ENCODE measurements at regions not wholly inside any gene's neighbourhood (a gene's known extent, or its start where the extent isn't known, plus 50 kb on each side); places are given as distances from the start of the nearest gene placed in this dataset.

- TF ChIP-seq CTCF (IDR thresholded peaks at IDR 0.05) = no peak
These were observed 389.6 kb upstream of the TENM4 start for GRCh38 chr11:79830446-79830845.

- no peak for TF ChIP-seq CTCF (IDR thresholded peaks at IDR 0.05)
These were observed 389.1 kb upstream of the TENM4 start for GRCh38 chr11:79829891-79830290.

GRCh38 chr11:79822766-79823165 lies 381.9 kb upstream of the TENM4 start:
- no peak for TF ChIP-seq CTCF (IDR thresholded peaks at IDR 0.05)

GRCh38 chr11:79813551-79813950 lies 372.7 kb upstream of the TENM4 start:
- no peak for TF ChIP-seq CTCF (IDR thresholded peaks at IDR 0.05)

- TF ChIP-seq CTCF (IDR thresholded peaks at IDR 0.05) = no peak
These were observed 368.7 kb upstream of the TENM4 start for GRCh38 chr11:79809487-79809886.

GRCh38 chr11:79807506-79807905 lies 366.7 kb upstream of the TENM4 start:
- no peak for TF ChIP-seq CTCF (IDR thresholded peaks at IDR 0.05)

- TF ChIP-seq CTCF (IDR thresholded peaks at IDR 0.05) = no peak
These were observed 355.9 kb upstream of the TENM4 start for GRCh38 chr11:79796704-79797103.
